MM.1S (cell line): ENCODE measurements at regions not wholly inside any gene's neighbourhood (a gene's known extent, or its start where the extent isn't known, plus 50 kb on each side); places are given as distances from the start of the nearest gene placed in this dataset.
"Not testable (repeated sequence)": the region's sequence is repeated elsewhere in the genome, so short reads cannot be mapped to it uniquely, and the experiment has no call there.

Source experiments
- EZH2phosphoT487 ChIP-seq: fragments of 300-600 bp; sonication (generic); IDR thresholded peaks from 2 replicates; pipeline ENCODE4 v1.6.1; 2018; ENCODE audit warnings: antibody characterized with exemption, low read length
- TF ChIP-seq, protein P1 (sequence below): fragments of 300-600 bp; sonication (generic); IDR thresholded peaks from 2 replicates; pipeline ENCODE4 v1.5.1; 2016; ENCODE audit warnings: antibody characterized with exemption, low read length, mixed read lengths

DNA sequence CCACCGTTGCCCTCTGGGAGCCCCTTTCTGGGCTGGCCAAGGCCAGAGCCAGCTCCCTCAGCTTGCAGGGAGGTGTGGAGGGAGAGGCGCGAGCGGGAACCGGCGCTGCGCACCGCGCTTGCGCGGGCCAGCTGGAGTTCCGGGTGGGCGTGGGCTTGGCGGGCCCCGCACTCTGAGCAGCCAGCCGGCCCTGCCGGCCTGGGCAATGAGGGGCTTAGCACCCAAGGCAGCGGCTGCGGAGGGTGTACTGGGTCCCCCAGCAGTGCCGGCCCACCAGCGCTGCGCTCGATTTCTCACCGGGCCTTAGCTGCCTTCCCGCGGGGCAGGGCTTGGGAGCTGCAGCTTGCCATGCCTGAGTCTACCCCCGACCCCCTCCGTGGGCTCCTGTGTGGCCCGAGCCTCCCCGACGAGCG, 177.7 kb upstream of the FIGN start:
- TF ChIP-seq, protein P1, sequence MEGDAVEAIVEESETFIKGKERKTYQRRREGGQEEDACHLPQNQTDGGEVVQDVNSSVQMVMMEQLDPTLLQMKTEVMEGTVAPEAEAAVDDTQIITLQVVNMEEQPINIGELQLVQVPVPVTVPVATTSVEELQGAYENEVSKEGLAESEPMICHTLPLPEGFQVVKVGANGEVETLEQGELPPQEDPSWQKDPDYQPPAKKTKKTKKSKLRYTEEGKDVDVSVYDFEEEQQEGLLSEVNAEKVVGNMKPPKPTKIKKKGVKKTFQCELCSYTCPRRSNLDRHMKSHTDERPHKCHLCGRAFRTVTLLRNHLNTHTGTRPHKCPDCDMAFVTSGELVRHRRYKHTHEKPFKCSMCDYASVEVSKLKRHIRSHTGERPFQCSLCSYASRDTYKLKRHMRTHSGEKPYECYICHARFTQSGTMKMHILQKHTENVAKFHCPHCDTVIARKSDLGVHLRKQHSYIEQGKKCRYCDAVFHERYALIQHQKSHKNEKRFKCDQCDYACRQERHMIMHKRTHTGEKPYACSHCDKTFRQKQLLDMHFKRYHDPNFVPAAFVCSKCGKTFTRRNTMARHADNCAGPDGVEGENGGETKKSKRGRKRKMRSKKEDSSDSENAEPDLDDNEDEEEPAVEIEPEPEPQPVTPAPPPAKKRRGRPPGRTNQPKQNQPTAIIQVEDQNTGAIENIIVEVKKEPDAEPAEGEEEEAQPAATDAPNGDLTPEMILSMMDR: not testable (repeated sequence)
- not testable (repeated sequence) for TF ChIP-seq EZH2phosphoT487
